ENCODE measurements at regions not wholly inside any gene's neighbourhood (a gene's known extent, or its start where the extent isn't known, plus 50 kb on each side); places are given as distances from the start of the nearest gene placed in this dataset.
A peak's percentile ranks its signal among the peaks of the same experiment; 100 is the strongest.

GRCh38 chr6:7669742-7670141 is 56.2 kb upstream of the BMP6 start:
- TF ChIP-seq CTCF (IDR thresholded peaks at IDR 0.05) = peak; percentile 15; the same call in 1 of the 2 replicates
- no peak for TF ChIP-seq REST (IDR thresholded peaks at IDR 0.05; ENCODE audit: insufficient read depth in 1 of 2, low read depth in 2 of 2, low read length in 1 of 2)
- TF ChIP-seq SIN3A (IDR thresholded peaks at IDR 0.05; ENCODE audit: borderline replicate concordance, insufficient read depth, low read depth, low read length) = no peak
